ENCODE measurements at regions not wholly inside any gene's neighbourhood (a gene's known extent, or its start where the extent isn't known, plus 50 kb on each side); places are given as distances from the start of the nearest gene placed in this dataset.

GRCh38 chr6:50467931-50468330 lies 245.4 kb upstream of the TFAP2D start (continued):
- no peak for TF ChIP-seq ZBTB33 (IDR thresholded peaks at IDR 0.05; ENCODE audit: borderline replicate concordance, low read depth)

GRCh38 chr6:50471041-50471440 lies 242.3 kb upstream of the TFAP2D start:
- TF ChIP-seq POLR2AphosphoS5 (IDR thresholded peaks at IDR 0.05; ENCODE audit: low read depth, low read length), result no peak
- no peak for TF ChIP-seq FOSL2 (IDR thresholded peaks at IDR 0.05; ENCODE audit: borderline replicate concordance, low read depth)
- TF ChIP-seq MEF2A (IDR thresholded peaks at IDR 0.05; ENCODE audit: borderline replicate concordance, low read depth), result no peak
- TF ChIP-seq CTCF (IDR thresholded peaks at IDR 0.05), result no peak
- no peak for TF ChIP-seq TCF12 (IDR thresholded peaks at IDR 0.05)
- TF ChIP-seq EZH2phosphoT487 (IDR thresholded peaks at IDR 0.05; ENCODE audit: borderline replicate concordance, low read depth), result no peak
- WGBS (ENCODE audit: low lambda C conversion rate), result 48% methylated on average over 8 of the region's 8 CpGs
- Histone ChIP-seq H3K4me2 (no peak overlapping the region), H3K27ac (ENCODE audit: low read depth in 2 of 2, low read length in 1 of 2) (no peak overlapping the region), H3K36me3 (replicated peaks in 1 of 2; ENCODE audit: control insufficient read depth in 1 of 2, insufficient read depth in 2 of 2, low read length in 1 of 2) (no peaks in the 10 kb centered on the region), H3K4me1 (ENCODE audit: control insufficient read depth in 1 of 2, insufficient read depth in 2 of 2, low read depth in 1 of 2, low read length in 1 of 2) (no peaks in the 10 kb centered on the region), H3K9me2 (no peaks in the 10 kb centered on the region), H2AFZ (ENCODE audit: low read depth) (no peak overlapping the region), H3K9ac (no peak overlapping the region), H3K4me3 (ENCODE audit: low read depth in 2 of 2, low read length in 1 of 2) (no peak overlapping the region), H3F3A (replicated peaks; ENCODE audit: insufficient read depth) (no peaks in the 10 kb centered on the region), H3K9me3 (no peaks in the 10 kb centered on the region; the same call in 1 of the 2 replicates), H3K27me3 (ENCODE audit: insufficient read depth) (no peaks in the 10 kb centered on the region), H3K79me2 (ENCODE audit: insufficient read depth) (no peaks in the 10 kb centered on the region), H4K20me1 (ENCODE audit: insufficient read depth) (no peaks in the 10 kb centered on the region)
- DNase-seq, result no peak
- CTCF ChIA-PET, result no interaction called here
- POLR2A ChIA-PET, result no interaction called here

GRCh38 chr6:50510361-50510760 lies 203.0 kb upstream of the TFAP2D start:
- no peak for DNase-seq
- Histone ChIP-seq H4K20me1 (ENCODE audit: insufficient read depth) (no peaks in the 10 kb centered on the region), H3F3A (replicated peaks; ENCODE audit: insufficient read depth) (no peaks in the 10 kb centered on the region), H3K36me3 (replicated peaks in 1 of 2; ENCODE audit: control insufficient read depth in 1 of 2, insufficient read depth in 2 of 2, low read length in 1 of 2) (no peaks in the 10 kb centered on the region), H3K9me3 (no peaks in the 10 kb centered on the region), H3K9me2 (no peaks in the 10 kb centered on the region), H3K27ac (ENCODE audit: low read depth in 2 of 2, low read length in 1 of 2) (no peak overlapping the region), H2AFZ (ENCODE audit: low read depth) (no peak overlapping the region), H3K9ac (no peak overlapping the region), H3K4me3 (ENCODE audit: low read depth in 2 of 2, low read length in 1 of 2) (no peak overlapping the region), H3K4me1 (ENCODE audit: control insufficient read depth in 1 of 2, insufficient read depth in 2 of 2, low read depth in 1 of 2, low read length in 1 of 2) (no peaks in the 10 kb centered on the region), H3K79me2 (ENCODE audit: insufficient read depth) (no peaks in the 10 kb centered on the region), H3K27me3 (ENCODE audit: insufficient read depth) (no peaks in the 10 kb centered on the region), H3K4me2 (no peak overlapping the region)
- ChIA-PET POLR2A (no interaction called here), CTCF (no interaction called here)
- TF ChIP-seq ZBTB33 (IDR thresholded peaks at IDR 0.05; ENCODE audit: borderline replicate concordance, low read depth), result no peak
- TF ChIP-seq FOSL2 (IDR thresholded peaks at IDR 0.05; ENCODE audit: borderline replicate concordance, low read depth), result no peak
- TF ChIP-seq NRF1 (IDR thresholded peaks at IDR 0.05; ENCODE audit: low read depth, low read length), result no peak
- TF ChIP-seq RCOR1 (IDR thresholded peaks at IDR 0.05; ENCODE audit: low read length), result no peak
- TF ChIP-seq JUND (IDR thresholded peaks at IDR 0.05), result no peak
- no peak for TF ChIP-seq NFIC (IDR thresholded peaks at IDR 0.05; ENCODE audit: borderline replicate concordance)
- no peak for TF ChIP-seq FOXM1 (IDR thresholded peaks at IDR 0.05; ENCODE audit: low read depth)
- TF ChIP-seq RAD21 (IDR thresholded peaks at IDR 0.05; ENCODE audit: low read length), result no peak
- no peak for TF ChIP-seq CTCF (IDR thresholded peaks at IDR 0.05)
- no peak for TF ChIP-seq TEAD4 (IDR thresholded peaks at IDR 0.05; ENCODE audit: borderline replicate concordance, insufficient read depth)
- no peak for TF ChIP-seq USF1 (IDR thresholded peaks at IDR 0.05; ENCODE audit: borderline replicate concordance, low read depth)
- no peak for TF ChIP-seq TAF1 (IDR thresholded peaks at IDR 0.05; ENCODE audit: borderline replicate concordance, low read depth, low read length)
- TF ChIP-seq MEF2A (IDR thresholded peaks at IDR 0.05; ENCODE audit: borderline replicate concordance, low read depth), result no peak
- no peak for TF ChIP-seq SMC3 (IDR thresholded peaks at IDR 0.05; ENCODE audit: low read depth, low read length)
- TF ChIP-seq MXI1 (IDR thresholded peaks at IDR 0.05; ENCODE audit: low read depth, low read length), result no peak
